Trophoblast cell (in vitro differentiated cells and primary cell): ENCODE measurements at regions not wholly inside any gene's neighbourhood (a gene's known extent, or its start where the extent isn't known, plus 50 kb on each side); places are given as distances from the start of the nearest gene placed in this dataset.

Experiments used
- DNase-seq, 2 donors: peaks; one replicate each; pipeline ENCODE4 v3.0.0-alpha.2; 2016
- H2AFZ ChIP-seq: 2 replicates; pipeline ENCODE4 v1.6.1; 2013; ENCODE audit warnings: low read length, moderate library complexity, mild to moderate bottlenecking; ENCODE audit not compliant: insufficient read depth, poor library complexity
- H2AK5ac ChIP-seq: 2 replicates; pipeline ENCODE4 v1.6.1; 2013; ENCODE audit warnings: mild to moderate bottlenecking, low read length
- H2BK120ac ChIP-seq: 2 replicates; pipeline ENCODE4 v1.6.1; 2013; ENCODE audit warnings: low read length, mild to moderate bottlenecking, moderate library complexity; ENCODE audit not compliant: insufficient read depth, poor library complexity
- H2BK12ac ChIP-seq: 2 replicates; pipeline ENCODE4 v1.6.1; 2013; ENCODE audit warnings: mild to moderate bottlenecking, low read length, moderate library complexity
- H2BK5ac ChIP-seq: 2 replicates; pipeline ENCODE4 v1.6.1; 2013; ENCODE audit warnings: low read length, low read depth, moderate library complexity, mild to moderate bottlenecking; ENCODE audit not compliant: poor library complexity
- H3K14ac ChIP-seq: 2 replicates; pipeline ENCODE4 v1.6.1; 2013; ENCODE audit warnings: mild to moderate bottlenecking, low read length
- H3K18ac ChIP-seq: 2 replicates; pipeline ENCODE4 v1.6.1; 2013; ENCODE audit warnings: mild to moderate bottlenecking, low read length
- H3K23ac ChIP-seq: 2 replicates; pipeline ENCODE4 v1.6.1; 2013; ENCODE audit warnings: low read length
- H3K27ac ChIP-seq: 2 replicates; pipeline ENCODE4 v1.5.1; 2013; ENCODE audit warnings: low read depth, mild to moderate bottlenecking, inconsistent platforms, low read length, moderate library complexity
- H3K27me3 ChIP-seq: 2 replicates; pipeline ENCODE4 v1.6.1; 2013; ENCODE audit warnings: inconsistent platforms, mild to moderate bottlenecking, low read length, moderate library complexity; ENCODE audit not compliant: insufficient read depth
- H3K36me3 ChIP-seq, 2 experiments: 1 replicate in 1 of 2; 2 replicates in 1 of 2; pipeline ENCODE4 v1.6.1; 2013; ENCODE audit warnings: low read length in 2 of 2, mild to moderate bottlenecking in 2 of 2, moderate library complexity in 1 of 2; ENCODE audit not compliant: insufficient read depth in 2 of 2, control insufficient read depth in 1 of 2
- H3K4ac ChIP-seq: 2 replicates; pipeline ENCODE4 v1.6.1; 2013; ENCODE audit warnings: low read depth, mild to moderate bottlenecking, low read length, moderate library complexity
- H3K4me1 ChIP-seq, 2 experiments: 1 replicate in 1 of 2; 2 replicates in 1 of 2; pipeline ENCODE4 v1.6.1; 2013; ENCODE audit warnings: low read length in 2 of 2, mild to moderate bottlenecking in 2 of 2, moderate library complexity in 1 of 2; ENCODE audit not compliant: insufficient read depth in 2 of 2, control insufficient read depth in 1 of 2
- H3K4me2 ChIP-seq: 2 replicates; pipeline ENCODE4 v1.6.1; 2013; ENCODE audit warnings: inconsistent platforms, mild to moderate bottlenecking, low read length, moderate library complexity
- H3K4me3 ChIP-seq: 2 replicates; pipeline ENCODE4 v1.5.1; 2013; ENCODE audit warnings: mild to moderate bottlenecking, low read depth, low read length, inconsistent platforms
- H3K79me1 ChIP-seq: one replicate; pipeline ENCODE4 v1.6.1; 2013; ENCODE audit warnings: low read length
- H3K79me2 ChIP-seq: 2 replicates; pipeline ENCODE4 v1.6.1; 2013; ENCODE audit warnings: low read length, mild to moderate bottlenecking; ENCODE audit not compliant: control insufficient read depth, insufficient read depth, poor library complexity
- H3K9ac ChIP-seq: 2 replicates; pipeline ENCODE4 v1.6.1; 2013; ENCODE audit warnings: mild to moderate bottlenecking, low read length
- H3K9me3 ChIP-seq: 2 replicates; pipeline ENCODE4 v1.6.1; 2013; ENCODE audit warnings: low read depth, mild to moderate bottlenecking, control low read depth, inconsistent platforms, low read length; ENCODE audit not compliant: insufficient read depth
- H4K12ac ChIP-seq: 2 replicates; pipeline ENCODE4 v1.6.1; 2013; ENCODE audit warnings: low read depth, mild to moderate bottlenecking, low read length, moderate library complexity
- H4K8ac ChIP-seq: 2 replicates; pipeline ENCODE4 v1.6.1; 2013; ENCODE audit warnings: low read depth, mild to moderate bottlenecking, low read length, moderate library complexity
- H4K91ac ChIP-seq: one replicate; pipeline ENCODE4 v1.6.1; 2013; ENCODE audit warnings: low read depth, mild to moderate bottlenecking, low read length, moderate library complexity
- WGBS: extraction: QIAGEN DNeasy Blood & Tissue Kit; methylation state at CpG from one replicate; pipeline ENCODE4 v1.1.7; 2013; ENCODE audit warnings: missing lambda C conversion rate; ENCODE audit not compliant: insufficient read length, insufficient coverage; ENCODE audit errors: extremely low coverage; 5-methylcytosine and 5-hydroxymethylcytosine counted together

DNA sequence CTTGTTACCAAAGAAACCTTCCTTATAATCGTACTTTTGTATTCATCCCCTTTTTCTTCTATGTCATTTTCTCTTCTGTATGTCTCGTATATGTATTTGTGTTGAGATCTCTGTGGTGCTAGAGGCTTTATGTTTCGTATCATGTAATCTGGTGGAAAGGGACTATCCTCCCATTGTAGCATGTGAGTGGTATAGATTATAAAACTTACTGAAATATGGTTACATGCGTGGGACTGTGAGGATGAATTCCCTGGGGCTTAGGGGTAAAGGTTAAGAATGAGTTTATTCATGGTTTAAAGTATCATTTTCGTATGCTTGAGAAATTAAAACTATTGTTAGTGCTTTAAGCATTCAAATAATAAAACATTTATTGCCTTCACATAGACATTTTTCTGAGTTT lies 141.9 kb downstream of the ANKRD7 start:
- Histone ChIP-seq H3K4me2 (no peak overlapping the region), H3K18ac (no peak overlapping the region), H2BK120ac (no peak overlapping the region), H2AK5ac (no peak overlapping the region), H3K79me2 (no peaks in the 10 kb centered on the region), H3K27me3 (no peaks in the 10 kb centered on the region), H4K91ac (no peak overlapping the region), H2BK12ac (no peak overlapping the region), H4K8ac (no peak overlapping the region), H2BK5ac (no peak overlapping the region), H3K14ac (no peak overlapping the region), H3K79me1 (no peaks in the 10 kb centered on the region), H3K36me3 (no peaks in the 10 kb centered on the region), H3K27ac (no peak overlapping the region), H2AFZ (no peak overlapping the region), H3K9ac (no peak overlapping the region), H3K9me3 (no peaks in the 10 kb centered on the region), H3K23ac (no peak overlapping the region), H3K4ac (no peak overlapping the region), H3K4me3 (no peak overlapping the region), H4K12ac (no peak overlapping the region), H3K4me1 (no peaks in the 10 kb centered on the region)
- DNase-seq: no peak
- no CpG with 5 or more reads among the region's 5 CpGs for WGBS

- H4K8ac ChIP-seq: no peak overlapping the region
- no peak overlapping the region for H3K9ac ChIP-seq
Measured at GRCh38 chr7:118368958-118369357, 144.5 kb downstream of the ANKRD7 start.

DNA sequence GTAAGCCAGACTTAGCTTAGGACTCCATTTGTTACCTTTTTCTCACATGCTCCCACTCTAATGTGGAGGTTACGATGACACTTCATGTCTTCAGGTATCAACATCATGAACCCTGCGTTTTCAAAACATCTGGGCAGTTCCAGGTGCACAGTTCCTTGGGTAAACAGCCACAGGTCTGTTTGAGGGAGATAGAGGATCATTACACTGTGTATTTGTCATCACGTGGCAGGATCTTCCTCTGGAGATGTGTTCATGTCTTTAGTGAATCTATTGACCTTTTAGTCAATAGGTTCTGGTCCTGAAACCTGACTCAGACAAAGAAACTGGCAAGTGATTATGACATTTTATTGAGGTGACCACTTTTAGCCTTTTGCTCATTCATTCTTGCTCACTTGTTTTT lies 145.5 kb downstream of the ANKRD7 start:
- Histone ChIP-seq H3K27ac (no peak overlapping the region), H3K27me3 (no peaks in the 10 kb centered on the region), H2AFZ (no peak overlapping the region), H4K91ac (no peak overlapping the region), H3K9ac (no peak overlapping the region), H4K8ac (no peak overlapping the region), H4K12ac (no peak overlapping the region), H3K4ac (no peak overlapping the region), H3K36me3 (no peaks in the 10 kb centered on the region), H3K14ac (no peak overlapping the region), H2BK120ac (no peak overlapping the region), H2AK5ac (no peak overlapping the region), H3K18ac (no peak overlapping the region), H3K23ac (no peak overlapping the region), H3K79me2 (no peaks in the 10 kb centered on the region), H2BK5ac (no peak overlapping the region), H2BK12ac (no peak overlapping the region), H3K4me2 (no peak overlapping the region), H3K9me3 (no peaks in the 10 kb centered on the region), H3K79me1 (no peaks in the 10 kb centered on the region), H3K4me1 (no peaks in the 10 kb centered on the region), H3K4me3 (no peak overlapping the region)
- DNase-seq: no peak
- WGBS: no CpG with 5 or more reads among the region's 3 CpGs

More at GRCh38 chr7:118368958-118369357, 144.5 kb downstream of the ANKRD7 start:
- no peak overlapping the region for H2BK12ac ChIP-seq
- H2BK5ac ChIP-seq: no peak overlapping the region
- no peaks in the 10 kb centered on the region for H3K79me1 ChIP-seq
- no peak overlapping the region for H3K27ac ChIP-seq
- no peak overlapping the region for H3K23ac ChIP-seq
- H3K79me2 ChIP-seq: no peaks in the 10 kb centered on the region
- H3K4ac ChIP-seq: no peak overlapping the region
- H3K9me3 ChIP-seq: no peaks in the 10 kb centered on the region
- H4K12ac ChIP-seq: no peak overlapping the region
- no peaks in the 10 kb centered on the region for H3K27me3 ChIP-seq
- H3K14ac ChIP-seq: no peak overlapping the region
- no peak overlapping the region for H2AK5ac ChIP-seq
- H3K4me2 ChIP-seq: no peak overlapping the region
- no peak overlapping the region for H2BK120ac ChIP-seq
- no peaks in the 10 kb centered on the region for H3K36me3 ChIP-seq
- no peaks in the 10 kb centered on the region for H3K4me1 ChIP-seq
- H3K18ac ChIP-seq: no peak overlapping the region
- H2AFZ ChIP-seq: no peak overlapping the region
- no peak for DNase-seq
- no peak overlapping the region for H4K91ac ChIP-seq
- no peak overlapping the region for H3K4me3 ChIP-seq

GRCh38 chr7:118372530-118372929 lies 148.0 kb downstream of the ANKRD7 start:
- Histone ChIP-seq H3K14ac (no peak overlapping the region), H3K18ac (no peak overlapping the region), H2BK12ac (no peak overlapping the region), H2BK120ac (no peak overlapping the region), H3K27ac (no peak overlapping the region), H3K23ac (no peak overlapping the region), H3K79me2 (no peaks in the 10 kb centered on the region), H4K91ac (no peak overlapping the region), H3K4me2 (no peak overlapping the region), H3K4me3 (no peak overlapping the region), H4K8ac (no peak overlapping the region), H3K9me3 (no peaks in the 10 kb centered on the region), H3K4ac (no peak overlapping the region), H2BK5ac (no peak overlapping the region), H3K27me3 (no peaks in the 10 kb centered on the region), H3K4me1 (no peaks in the 10 kb centered on the region), H3K79me1 (no peaks in the 10 kb centered on the region), H3K9ac (no peak overlapping the region), H2AK5ac (no peak overlapping the region), H3K36me3 (no peaks in the 10 kb centered on the region), H2AFZ (no peak overlapping the region), H4K12ac (no peak overlapping the region)
- DNase-seq: no peak
- no CpG with 5 or more reads among the region's 1 CpG for WGBS
